Right forelimb (tissue), 1 donor: ENCODE measurements at regions not wholly inside any gene's neighbourhood (a gene's known extent, or its start where the extent isn't known, plus 50 kb on each side); places are given as distances from the start of the nearest gene placed in this dataset.

Experiments used
- DNase-seq: peaks from one replicate; pipeline ENCODE4 v3.0.0-alpha.2; 2018

DNA sequence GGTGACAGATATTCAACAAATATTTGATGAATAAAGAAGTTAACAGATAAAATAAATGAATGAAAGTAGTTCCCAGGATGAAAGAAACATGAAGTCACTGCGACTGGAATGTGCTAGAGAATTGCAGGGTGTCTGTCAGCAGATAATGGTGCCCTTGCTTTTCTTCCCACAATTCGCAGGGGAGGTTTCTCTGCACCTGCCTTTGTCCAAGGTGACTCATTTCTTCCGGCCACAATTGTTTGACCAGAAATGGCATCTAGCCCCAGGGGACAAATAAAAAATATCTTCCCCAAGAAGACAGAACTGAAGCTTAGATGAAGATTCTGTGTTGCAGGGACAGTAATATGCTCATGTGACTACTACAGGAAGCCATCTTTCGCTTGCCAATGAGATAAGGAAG lies 316.1 kb upstream of the TBX3 start:
- no peak for DNase-seq

DNA sequence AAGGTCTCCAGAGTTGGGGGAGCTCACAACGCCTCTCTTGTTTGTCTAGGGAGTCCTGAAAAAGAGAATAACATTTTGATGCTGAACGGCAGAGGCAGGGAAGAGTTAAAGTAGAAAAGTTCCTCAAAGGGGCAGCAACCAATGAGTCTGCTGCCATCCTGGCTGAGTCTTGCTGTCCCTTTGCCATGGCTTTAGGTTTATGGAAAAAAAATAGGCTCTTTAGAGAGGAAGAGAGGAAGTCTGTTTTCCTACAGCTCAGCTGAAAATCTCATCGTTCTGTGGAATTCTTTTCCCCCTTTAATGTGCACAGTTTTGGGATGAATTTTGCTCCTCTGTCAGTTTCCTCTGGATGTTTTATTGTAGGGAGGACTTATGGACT lies 314.8 kb upstream of the TBX3 start:
- no peak for DNase-seq

DNA sequence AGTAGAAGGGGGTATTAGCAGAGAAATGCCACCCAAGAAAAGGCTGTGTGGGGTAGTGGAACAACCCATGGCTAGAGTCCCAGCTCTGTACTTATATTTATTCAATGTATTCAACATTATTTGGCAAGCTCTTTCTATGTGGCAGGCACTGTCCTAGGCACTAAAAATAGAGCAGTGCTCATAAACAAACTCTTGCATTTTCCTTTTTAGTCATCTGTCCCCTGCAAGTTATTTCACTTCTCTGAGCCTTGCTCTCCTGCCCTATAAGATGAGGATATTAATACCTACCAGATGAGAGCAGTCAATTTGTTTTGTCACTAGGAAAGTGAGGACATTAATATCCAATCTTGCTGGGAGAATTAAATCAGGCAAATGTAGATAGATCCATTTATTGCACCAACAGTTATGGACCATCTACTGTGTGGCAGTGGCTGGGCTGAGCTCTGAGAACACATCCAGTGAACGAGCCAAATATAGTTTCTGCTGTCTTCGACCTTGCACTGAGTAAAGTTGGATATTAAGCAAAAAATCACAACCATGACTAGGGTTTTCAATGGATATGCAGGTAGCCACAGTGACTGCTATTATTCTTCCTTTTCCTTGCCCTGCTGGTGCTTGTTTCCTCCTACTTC lies 314.3 kb upstream of the TBX3 start:
- no peak for DNase-seq

DNA sequence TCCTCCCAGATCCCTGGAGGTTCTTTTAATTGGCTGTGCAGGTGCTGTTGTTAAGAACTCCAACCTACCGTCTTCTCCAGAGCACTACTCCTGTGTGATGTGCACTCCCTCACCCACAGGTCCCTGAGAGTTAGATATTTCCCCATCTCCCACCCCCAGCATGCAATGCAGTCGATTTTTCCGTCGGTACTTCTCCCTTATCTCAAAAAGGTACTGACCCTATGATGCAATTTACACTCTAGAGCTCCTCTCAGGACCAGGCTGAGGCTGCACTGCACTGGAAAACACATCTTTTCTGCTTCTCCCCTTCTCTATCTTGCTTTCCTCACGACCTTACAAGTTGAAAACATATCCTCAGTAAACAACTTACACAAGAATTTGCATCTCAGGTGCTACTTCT lies 312.4 kb upstream of the TBX3 start:
- no peak for DNase-seq

DNA sequence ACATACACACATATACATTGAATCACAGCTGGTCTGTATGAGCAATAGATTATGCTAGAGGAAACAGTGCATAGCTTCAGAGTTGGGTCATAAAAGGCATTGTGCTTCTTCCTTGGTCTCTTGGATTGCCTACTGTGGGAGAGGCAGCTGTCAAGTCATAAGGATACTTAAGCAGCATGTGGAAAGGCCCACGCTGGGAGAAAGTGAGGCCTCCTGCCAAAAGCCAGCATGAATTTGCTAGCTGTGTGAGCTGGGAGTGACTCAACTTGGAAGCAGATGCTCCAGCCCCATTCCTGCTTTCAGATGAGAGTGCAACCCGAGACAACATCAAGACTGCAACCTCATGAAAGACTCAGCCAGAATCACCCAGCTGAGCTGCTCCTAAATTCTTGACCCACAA lies 311.9 kb upstream of the TBX3 start:
- DNase-seq = no peak

DNA sequence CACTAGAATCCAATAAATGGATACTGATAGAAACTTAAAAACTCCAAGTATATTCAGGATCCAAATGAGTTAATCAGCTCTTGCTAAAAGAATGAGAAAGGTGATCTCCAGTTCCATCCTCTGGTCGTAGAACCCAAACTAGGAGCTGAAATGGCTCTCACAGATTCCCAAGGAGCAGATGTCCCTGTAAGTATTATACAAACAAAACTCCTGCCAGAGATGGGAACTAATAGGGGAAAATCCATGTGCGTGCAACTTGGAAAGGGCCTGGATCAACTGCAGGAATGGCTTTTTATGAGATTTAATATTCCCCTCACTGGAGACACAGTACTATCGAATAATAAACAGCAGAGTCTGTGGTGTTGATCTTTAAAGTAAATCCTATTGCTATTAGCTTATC lies 309.2 kb upstream of the TBX3 start:
- DNase-seq = no peak

DNA sequence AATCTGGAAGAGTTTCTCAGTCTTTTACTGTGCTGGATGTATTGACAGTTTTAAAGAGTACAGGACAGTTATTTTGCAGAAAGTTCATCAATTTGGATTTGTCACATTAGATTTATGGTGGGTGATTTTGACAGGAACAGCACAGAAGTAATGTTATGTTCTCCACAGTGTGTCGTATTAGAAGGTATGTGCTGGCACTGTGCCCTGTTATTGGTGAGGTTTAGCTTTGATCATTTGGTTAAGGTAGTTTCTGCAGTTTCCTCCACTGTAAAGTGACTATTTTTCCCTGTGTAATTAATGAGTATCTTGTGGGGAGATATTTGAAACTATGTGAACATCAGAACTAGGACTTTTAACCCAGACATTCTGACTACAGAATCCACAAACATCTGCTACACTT lies 308.5 kb upstream of the TBX3 start:
- no peak for DNase-seq

DNA sequence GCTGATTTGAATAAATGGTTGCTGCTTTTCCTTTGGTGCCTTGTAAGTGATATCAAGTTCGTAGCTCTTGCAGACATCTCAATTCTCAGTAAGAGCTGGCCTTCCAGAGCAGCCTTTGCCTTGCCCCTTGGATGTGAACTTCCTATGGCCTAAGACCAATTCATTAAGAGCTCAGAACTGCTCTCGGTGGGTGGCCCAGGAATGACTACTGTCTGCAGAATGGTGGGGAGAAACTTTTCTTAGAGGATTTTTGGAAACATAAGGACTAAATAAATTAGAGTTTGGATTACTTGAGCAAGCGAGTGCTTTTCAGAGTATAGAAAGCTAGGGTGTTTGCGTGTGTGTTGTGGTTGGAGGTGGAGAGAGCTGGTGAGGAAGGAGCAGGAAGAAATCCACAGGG lies 306.4 kb upstream of the TBX3 start:
- DNase-seq = no peak

DNA sequence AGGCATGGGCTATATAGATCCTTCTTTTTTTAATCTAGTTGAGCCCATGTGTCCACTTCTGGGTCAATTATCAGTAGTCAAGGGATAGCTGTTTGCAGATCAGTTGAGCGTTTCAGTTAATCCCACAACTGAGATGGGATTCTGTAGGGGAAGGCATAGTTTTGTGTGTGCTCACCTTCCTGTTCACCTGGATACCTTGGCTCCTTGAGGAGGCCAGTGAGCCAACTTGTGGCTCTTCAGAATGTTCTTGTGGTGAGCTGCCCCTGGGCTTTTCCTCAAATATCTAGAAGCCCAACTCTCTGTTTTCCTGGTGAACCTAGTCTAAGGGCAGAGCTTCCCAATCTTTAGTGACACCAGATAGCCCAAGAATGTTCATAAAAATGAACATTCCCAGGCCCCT lies 302.9 kb upstream of the TBX3 start:
- no peak for DNase-seq

DNA sequence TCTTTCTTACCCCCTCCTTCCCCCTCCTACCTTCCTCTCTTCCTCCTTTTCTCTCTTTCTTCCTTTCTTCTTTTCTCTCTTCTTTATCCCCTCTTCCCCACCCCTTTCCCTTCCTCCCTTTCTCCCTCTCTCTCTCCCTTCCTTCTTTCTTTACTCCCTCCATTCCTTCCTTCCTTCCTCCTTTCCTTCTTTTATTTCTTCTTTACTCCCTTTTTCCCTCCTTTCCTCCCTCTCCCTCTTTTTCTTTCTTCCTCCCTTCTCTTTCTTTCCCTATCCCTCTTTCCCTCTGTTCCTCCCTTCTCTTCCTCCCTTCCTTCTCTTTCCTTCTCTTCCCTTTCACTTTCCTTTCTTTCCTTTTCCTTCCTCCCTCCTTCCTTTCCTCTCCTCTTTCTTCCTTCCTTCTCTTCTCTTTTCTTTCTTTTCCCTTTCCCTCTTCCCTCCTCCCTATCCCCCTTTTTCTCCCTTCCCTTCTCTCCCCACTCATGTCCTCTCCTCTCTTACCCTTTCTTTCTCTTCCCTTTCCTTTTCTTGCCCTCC lies 302.3 kb upstream of the TBX3 start:
- no peak for DNase-seq

DNA sequence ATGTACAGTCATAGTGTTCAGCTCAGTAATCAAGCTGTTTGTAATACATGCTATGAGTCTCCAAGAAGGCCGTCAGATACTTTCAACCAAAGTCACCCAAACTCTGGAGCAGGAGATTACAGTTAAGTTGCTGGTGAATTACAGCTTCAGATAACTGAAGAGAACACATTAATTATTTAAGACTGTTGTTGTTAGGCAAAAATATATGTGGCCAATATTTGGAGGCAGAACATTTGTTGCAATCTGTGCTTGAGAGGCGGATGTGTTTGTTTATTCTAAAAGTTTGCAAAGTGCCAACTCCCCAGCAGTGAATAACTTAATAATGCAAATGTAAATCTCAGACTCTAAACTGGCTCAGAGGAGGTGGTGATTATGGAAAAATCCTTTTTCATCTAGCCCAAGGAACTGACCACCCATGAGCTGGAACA lies 300.7 kb upstream of the TBX3 start:
- DNase-seq = no peak

DNA sequence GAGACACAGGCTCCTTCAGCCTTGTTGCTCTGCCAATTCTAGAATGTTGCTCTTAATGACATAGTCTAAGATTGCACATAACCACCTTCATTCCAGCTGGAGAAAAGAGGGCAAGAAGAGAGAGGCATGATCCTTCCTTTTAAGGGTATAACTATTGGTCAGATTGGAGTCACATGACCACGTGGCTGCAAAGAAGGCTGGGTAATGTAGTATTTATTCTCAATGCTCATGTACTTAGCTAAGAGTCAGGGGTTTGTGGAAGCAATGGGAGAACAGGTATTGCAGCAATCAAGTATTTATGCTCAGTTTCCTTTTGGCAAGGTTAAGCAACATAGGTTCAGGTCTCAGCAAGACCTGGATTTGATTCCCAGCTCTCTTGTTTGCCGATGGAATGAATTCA lies 298.8 kb upstream of the TBX3 start:
- no peak for DNase-seq

DNA sequence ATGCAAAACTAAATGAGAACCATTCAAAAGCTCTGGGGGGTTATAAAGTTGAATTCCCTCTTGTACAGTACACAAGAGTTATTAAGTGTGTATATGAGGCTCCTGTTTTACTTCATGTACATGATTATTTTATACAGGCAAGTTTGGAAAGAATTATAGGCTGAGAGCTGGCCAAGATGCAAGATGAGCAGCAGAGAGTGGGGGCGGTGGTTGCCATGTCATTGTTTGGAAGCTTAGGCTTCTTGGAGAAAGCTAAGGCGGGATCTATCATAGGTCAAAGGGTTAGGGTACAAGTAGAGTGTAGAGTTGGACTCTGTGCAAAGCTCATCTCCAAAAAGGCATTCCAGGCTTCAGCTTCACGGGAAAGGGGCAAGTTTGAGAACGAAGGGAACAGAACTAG lies 297.1 kb upstream of the TBX3 start:
- no peak for DNase-seq

DNA sequence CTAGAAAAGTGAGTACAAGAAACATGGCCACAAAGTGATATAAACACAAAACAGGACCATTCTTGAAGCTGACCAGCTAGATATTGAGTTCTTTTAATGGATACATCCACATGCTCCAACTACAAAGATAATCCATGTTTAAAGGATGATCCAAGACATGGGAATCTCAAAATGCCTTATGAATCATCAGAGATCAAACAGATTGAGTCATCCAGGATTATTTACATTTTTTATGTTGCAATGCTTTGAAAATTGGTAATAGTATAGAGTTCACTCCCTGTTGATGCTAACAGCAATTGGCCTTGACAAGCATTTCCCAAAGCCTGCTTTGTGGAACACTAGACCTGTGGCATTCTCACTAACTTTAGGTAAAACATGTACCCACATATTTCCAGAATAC lies 293.0 kb upstream of the TBX3 start:
- no peak for DNase-seq

DNA sequence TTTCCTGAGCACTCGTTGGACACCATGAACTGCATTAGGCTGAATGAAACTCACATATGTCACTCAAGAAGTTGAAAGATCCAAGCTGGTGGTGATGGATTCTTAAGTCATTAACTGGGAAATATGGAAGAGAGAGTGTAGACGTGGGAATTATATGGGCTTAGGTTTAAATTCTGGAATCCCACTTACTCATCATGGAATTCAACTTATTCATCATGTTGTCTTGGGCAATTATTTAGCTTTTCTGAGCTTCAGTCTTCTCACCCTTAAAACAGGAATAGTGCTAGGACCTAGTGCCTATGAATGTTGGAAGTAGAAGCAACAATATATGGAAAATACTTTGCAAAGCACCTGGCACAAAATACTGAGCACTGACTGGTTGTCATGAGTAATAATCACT lies 292.4 kb upstream of the TBX3 start:
- no peak for DNase-seq

DNA sequence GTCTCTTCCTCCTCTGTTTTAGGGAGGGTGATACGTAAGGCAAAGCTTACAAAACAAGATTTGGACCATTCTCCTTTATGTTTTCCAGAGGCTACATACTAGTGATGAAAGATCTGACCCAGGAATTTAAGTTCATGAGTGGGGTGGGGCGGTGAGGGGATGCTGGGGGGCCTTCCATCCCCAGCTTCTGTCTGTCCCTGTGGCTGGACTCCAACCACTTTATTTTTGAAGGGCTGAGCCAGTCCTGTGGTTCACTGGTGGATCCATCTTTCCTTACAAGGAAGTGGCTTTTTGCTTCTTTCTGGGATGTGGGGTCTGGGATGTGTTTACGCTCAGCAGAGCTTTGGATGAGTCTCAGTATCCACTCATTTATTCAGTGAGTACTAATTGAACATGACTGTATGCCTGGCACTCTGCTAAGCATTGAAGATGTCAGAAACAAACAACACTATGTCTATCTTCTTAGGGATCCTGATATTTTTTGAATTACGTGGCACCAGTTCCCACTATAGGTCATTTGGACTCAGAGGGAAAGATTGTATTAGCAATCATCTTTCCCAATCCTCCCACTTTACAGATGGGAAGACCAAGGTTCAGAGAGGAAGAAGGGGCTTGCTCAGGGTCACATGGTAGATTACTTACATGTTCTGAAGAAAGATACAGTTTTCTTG lies 291.8 kb upstream of the TBX3 start:
- peak; percentile 47 for DNase-seq

DNA sequence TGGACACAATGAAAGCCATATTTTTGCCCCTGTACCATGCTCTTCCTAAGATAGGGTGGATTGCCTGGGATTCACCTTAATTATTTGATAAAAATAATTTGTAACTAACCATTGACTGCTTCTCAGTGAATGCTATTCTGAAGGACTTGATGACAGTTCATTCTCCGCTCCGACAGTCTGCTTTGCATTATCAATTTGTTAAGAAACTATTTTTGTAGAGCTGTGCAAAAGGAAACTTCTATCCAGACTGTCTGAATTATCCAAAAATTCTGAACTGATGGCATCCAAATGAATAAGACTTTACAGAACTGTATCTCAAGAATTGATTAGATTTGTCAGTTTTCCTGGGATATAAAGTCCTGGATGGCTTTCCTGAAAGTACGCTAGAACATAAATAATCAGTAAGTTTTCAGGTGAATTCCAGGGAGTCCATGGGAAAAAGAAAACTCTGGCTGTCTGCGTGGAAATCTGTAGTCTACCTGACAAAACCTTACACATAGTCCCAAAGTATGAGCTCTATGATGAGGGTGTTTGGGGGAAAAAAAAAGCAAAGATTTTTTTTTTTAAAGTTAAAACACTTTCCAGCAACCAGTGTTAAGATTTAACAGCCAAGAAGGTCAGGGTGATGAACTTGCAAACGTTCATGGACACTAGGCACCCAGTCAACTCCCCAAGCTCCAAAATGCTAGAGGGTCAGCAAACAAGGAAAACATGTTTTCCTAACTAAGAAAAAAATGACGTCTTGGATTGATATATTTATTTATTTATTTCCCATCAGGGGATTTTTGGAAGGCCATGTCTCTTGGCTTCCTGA lies 291.1 kb upstream of the TBX3 start:
- DNase-seq = no peak

DNA sequence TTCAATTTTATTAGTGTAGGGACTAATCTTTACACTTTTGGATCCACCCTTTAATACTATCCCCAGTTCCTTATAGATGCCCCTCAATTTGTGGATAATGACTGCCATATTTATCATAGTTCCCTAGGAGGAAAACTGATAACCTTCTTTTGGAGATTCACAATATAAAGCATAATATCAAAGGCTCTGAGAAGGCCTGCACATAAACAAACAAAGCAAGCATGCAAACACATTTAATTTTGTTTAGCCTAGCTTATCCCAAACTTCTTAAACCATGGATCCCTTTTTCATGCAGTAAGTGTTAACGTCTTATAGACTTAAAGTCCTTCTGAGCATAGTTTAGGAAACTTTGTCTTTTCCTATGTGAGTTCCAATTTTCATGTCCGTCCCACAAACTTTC lies 290.4 kb upstream of the TBX3 start:
- no peak for DNase-seq

DNA sequence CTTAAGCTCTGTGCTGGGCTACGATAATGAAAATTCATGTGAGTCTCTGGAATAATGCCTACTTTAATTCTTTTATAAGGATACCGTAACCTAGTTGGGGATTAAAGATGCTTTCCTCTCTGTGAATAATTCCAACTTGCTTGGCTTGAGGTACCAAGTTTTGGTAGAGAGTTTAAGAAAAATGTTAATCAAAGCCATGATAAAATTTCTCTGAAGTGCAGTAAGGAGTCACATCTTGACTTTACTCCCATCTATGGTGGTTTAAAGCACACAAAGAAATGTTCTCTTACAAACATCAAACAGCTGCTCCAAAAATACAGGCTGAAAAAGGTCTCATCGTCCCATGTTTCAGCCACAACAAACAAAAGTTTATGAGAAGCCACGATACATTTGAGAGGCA lies 284.8 kb upstream of the TBX3 start:
- no peak for DNase-seq

DNA sequence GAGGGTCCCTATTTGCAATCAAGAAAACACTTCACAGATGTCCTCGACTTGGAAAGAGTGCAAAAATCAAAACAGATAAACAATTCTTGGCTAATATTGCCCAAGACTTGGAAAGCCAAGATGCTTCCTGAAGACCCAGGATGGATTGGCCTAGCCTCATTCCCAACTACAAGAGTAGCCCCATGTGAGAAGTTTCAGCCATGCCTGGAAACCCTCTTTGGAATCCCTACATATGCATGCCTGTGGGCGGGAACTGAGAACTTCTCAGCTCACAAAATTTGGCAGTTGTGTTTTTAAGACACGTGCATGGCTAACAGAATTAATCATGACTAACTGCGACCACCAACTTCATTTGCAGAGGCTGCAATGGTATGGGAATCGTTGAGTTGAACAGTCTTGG lies 283.2 kb upstream of the TBX3 start:
- no peak for DNase-seq

DNA sequence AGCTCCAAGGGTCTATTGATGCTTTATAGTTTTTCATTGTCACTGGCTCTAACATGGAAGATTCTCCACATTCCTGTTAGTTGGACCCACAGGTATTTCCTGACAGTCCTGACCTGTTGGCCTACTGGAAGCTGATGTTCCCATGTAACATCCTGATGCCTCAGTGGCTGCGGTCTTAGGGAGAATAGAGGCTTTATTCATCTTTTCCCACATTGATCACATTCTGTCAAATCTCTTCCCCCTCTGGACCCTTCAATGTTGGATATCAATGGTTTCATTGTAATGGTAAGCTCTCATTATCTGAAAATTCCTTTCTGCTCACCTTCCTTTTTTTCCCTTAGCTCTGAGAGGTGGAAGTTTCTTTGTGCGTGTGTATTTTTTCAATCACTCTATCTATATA lies 280.9 kb upstream of the TBX3 start:
- DNase-seq = no peak

DNA sequence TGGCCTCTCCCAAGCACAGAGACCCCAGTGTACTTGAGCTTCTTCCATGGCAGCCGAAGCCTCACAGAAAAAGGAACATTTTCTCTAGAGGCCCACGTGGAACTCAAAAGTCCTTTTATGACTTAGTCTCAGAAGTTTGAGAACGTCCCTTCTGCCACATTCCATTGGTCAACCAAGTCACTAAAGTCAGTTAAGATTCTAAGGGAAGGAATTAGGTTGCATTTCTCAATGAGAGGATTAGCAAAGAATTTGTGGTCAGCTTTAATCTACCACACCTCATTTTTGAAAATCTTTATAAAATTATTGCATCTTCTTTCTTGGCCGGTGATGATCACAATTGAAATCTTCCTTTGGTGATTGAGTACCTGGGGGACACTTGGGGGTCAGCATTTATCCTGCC lies 279.9 kb upstream of the TBX3 start:
- DNase-seq = no peak

DNA sequence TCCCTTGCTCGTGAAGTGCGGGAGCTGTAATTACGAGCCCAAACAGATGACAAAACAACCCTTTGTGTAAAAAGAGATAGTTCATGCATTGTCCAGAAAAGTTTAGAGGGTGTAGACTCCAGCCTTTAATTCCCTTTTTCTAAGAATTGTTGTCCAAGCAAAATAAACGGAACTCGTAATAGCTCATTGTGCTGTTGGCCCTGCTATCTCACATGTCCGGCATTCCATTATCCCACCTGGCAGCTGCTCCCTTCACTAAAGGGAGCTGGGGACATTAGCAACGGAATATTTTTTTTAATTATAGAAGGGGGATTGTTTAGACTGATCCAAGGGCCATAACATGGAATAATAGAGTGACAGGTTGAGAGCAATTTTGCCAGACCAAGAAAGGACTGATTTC lies 277.5 kb upstream of the TBX3 start:
- DNase-seq = peak; percentile 49

DNA sequence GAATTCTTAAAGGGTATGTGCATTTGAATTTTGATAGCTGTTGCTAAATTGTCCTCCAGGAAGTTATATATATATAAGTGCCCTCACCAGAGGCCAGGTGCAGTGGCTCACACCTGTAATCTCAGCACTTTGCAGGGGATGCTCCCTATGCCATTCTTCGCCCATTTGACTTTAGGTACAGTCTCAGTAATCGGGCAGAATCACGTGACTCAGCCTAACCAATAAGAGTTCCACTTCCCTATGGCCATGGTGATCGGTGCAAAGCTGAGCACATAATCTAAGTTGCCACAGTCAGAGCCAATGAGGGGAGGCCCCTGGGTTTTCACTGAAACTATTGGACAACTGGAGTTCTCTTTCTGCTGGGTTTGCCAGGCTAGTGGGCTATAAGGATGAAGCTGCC lies 274.6 kb upstream of the TBX3 start:
- no peak for DNase-seq
